Tibial nerve (tissue), 4 donors: ENCODE measurements at regions not wholly inside any gene's neighbourhood (a gene's known extent, or its start where the extent isn't known, plus 50 kb on each side); places are given as distances from the start of the nearest gene placed in this dataset.

ENCODE experiments used
- DNase-seq, 2 donors: peaks; one replicate each; pipeline ENCODE4 v3.0.0-alpha.2; 2019; ENCODE audit warnings: low spot score in 2 of 2
- H3K27ac ChIP-seq, 4 donors: fragments of 200-600 bp; sonication (generic) in 3 of 4; one replicate each; pipeline ENCODE4 v1.5.1; 2017 to 2019; ENCODE audit warnings: mild to moderate bottlenecking in 1 of 4
- H3K27me3 ChIP-seq, 2 donors: fragments of 200-600 bp; sonication (generic) in 1 of 2; one replicate each; pipeline versions ENCODE4 v1.5.1 to v1.6.0; 2017 to 2019
- H3K36me3 ChIP-seq, 3 donors: fragments of 200-600 bp; sonication (generic); one replicate each; pipeline ENCODE4 v1.5.1; 2018 to 2019
- H3K4me1 ChIP-seq, 4 donors: fragments of 200-600 bp; sonication (generic) in 3 of 4; one replicate each; pipeline ENCODE4 v1.5.1; 2017 to 2019
- H3K4me3 ChIP-seq, 4 donors: fragments of 200-600 bp; sonication (generic) in 3 of 4; one replicate each; pipeline ENCODE4 v1.5.1; 2017 to 2019; ENCODE audit warnings: mild to moderate bottlenecking in 1 of 4, moderate library complexity in 1 of 4
- H3K9me3 ChIP-seq, 4 donors: fragments of 200-600 bp; sonication (generic) in 3 of 4; one replicate each; pipeline ENCODE4 v1.5.1; 2017 to 2019
- EP300 ChIP-seq, 2 donors: sonication (generic); formaldehyde crosslinking; IDR thresholded peaks; one replicate each; pipeline ENCODE4 v1.6.1; 2017; ENCODE audit warnings: antibody characterized with exemption in 2 of 2, mild to moderate bottlenecking in 1 of 2
- POLR2A ChIP-seq, 2 donors: fragments of 450-650 bp; IDR thresholded peaks; one replicate each; pipeline ENCODE4 v1.6.1; 2017; ENCODE audit warnings: antibody characterized with exemption in 2 of 2, mild to moderate bottlenecking in 2 of 2, moderate library complexity in 2 of 2
- WGBS, 2 donors: methylation state at CpG; one replicate each; pipeline ENCODE4 v1.1.5; 2018; 5-methylcytosine and 5-hydroxymethylcytosine counted together
- TF ChIP-seq, protein P1 (sequence below), 5 experiments: fragments of 200-600 bp in 3 of 5; fragments of 450-650 bp in 2 of 5; sonication (generic) in 3 of 5; IDR thresholded peaks; one replicate each; pipeline ENCODE4 v1.5.1; 2016 to 2019; ENCODE audit warnings: antibody characterized with exemption in 5 of 5, mild to moderate bottlenecking in 3 of 5, moderate library complexity in 2 of 5

DNA sequence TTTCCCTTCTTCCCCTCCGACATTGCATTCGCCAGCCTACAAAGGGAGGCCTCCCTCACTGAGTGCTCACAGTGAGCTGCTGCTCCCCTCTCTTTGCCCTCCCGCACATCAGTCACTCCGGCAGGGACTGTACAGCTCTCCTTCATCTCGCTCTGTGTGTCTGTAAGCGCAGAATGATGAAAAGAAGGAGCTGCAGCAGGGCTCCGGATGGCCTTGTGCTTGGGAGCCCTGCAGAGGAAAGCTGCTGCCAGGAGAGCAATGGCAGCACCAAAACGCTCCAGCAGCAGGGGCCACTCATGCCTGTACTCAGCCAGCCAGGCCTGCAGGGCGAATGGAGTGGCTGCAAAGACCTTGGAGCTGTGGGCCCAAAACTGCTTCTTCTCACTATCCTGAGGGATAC is 107.0 kb upstream of the NSMCE3 start:
- Histone ChIP-seq H3K36me3 (no peaks in the 10 kb centered on the region), H3K27me3 (no peaks in the 10 kb centered on the region), H3K27ac (no peak overlapping the region), H3K4me1 (no peaks in the 10 kb centered on the region), H3K9me3 (peaks cover 0 to 2% (median 0%) of the 10 kb centered on the region in 4 donors), H3K4me3 (no peak overlapping the region)
- no peak for TF ChIP-seq EP300 (IDR thresholded peaks at IDR 0.05)
- TF ChIP-seq, protein P1, sequence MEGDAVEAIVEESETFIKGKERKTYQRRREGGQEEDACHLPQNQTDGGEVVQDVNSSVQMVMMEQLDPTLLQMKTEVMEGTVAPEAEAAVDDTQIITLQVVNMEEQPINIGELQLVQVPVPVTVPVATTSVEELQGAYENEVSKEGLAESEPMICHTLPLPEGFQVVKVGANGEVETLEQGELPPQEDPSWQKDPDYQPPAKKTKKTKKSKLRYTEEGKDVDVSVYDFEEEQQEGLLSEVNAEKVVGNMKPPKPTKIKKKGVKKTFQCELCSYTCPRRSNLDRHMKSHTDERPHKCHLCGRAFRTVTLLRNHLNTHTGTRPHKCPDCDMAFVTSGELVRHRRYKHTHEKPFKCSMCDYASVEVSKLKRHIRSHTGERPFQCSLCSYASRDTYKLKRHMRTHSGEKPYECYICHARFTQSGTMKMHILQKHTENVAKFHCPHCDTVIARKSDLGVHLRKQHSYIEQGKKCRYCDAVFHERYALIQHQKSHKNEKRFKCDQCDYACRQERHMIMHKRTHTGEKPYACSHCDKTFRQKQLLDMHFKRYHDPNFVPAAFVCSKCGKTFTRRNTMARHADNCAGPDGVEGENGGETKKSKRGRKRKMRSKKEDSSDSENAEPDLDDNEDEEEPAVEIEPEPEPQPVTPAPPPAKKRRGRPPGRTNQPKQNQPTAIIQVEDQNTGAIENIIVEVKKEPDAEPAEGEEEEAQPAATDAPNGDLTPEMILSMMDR (IDR thresholded peaks at IDR 0.05) = no peak
- TF ChIP-seq POLR2A (IDR thresholded peaks at IDR 0.05) = no peak
- 31 to 56% methylated on average over 9 of the region's 9 CpGs for WGBS, 2 donors
- DNase-seq = no peak

DNA sequence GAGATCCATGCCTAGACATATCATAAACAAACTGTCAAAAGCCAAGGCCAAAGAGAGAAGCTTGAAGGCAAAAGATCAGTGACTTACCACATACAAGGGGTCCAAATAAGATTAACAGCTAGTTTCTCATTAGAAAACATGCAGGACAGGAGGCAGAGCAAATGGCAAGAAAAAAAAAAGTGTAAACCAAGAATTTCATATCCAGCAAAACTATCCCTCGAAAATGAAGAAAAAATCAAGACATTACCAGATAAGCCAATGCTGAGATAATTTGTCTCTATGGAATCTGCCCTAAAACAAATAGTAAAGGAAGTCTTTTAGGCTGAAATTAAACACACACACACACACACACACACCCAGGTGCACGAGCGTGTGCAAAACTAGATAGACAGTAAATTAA is 99.6 kb upstream of the NSMCE3 start:
- Histone ChIP-seq H3K27me3 (no peaks in the 10 kb centered on the region), H3K36me3 (no peaks in the 10 kb centered on the region), H3K9me3 (peaks cover 0 to 24% (median 4%) of the 10 kb centered on the region in 4 donors), H3K4me1 (no peaks in the 10 kb centered on the region), H3K4me3 (no peak overlapping the region), H3K27ac (no peak overlapping the region)
- 91% methylated on average over 3 of the region's 3 CpGs for WGBS, 2 donors
- no peak for DNase-seq
- TF ChIP-seq EP300 (IDR thresholded peaks at IDR 0.05) (no peak), POLR2A (IDR thresholded peaks at IDR 0.05) (no peak)

DNA sequence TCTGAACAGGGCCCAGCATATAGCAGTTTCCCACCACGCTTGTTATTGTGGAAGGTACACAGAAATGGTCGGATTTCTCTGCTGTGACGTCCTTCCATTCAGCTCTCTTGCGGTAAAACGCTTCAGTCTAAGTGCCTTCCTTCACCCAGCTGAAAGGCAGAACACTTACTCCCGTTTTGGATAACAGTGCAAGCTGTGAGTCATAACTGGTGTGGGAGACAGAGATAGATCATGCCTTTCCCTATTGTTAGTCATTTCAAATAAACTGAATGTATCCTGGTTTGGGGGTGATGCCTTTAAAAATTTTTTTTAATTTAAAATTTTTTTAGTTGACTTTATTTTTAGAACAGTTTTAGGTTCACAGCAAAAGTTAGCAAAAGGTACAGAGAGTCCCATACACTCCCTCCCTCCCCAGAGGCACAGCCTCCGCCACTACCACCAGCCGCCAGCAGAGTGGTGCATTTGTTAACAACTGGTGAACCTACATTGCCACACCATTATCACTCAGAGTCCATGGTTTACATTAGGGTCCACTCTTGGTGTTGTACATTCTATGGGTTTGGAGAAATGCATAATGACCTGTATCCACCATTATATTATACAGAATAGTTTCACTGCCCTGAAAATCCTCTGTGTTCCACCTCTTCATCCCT is 94.9 kb upstream of the NSMCE3 start:
- no peaks in the 10 kb centered on the region for H3K27me3 ChIP-seq
- H3K9me3 ChIP-seq = peaks cover 0 to 17% (median 2%) of the 10 kb centered on the region in 4 donors
- no peak for DNase-seq
- no peaks in the 10 kb centered on the region for H3K4me1 ChIP-seq
- TF ChIP-seq EP300 (IDR thresholded peaks at IDR 0.05) = no peak
- TF ChIP-seq, protein P1 (IDR thresholded peaks at IDR 0.05) = no peak
- no peak for TF ChIP-seq POLR2A (IDR thresholded peaks at IDR 0.05)
- no peak overlapping the region for H3K27ac ChIP-seq
- WGBS, 2 donors = 50 to 59% methylated on average over 8 of the region's 8 CpGs
- H3K4me3 ChIP-seq = no peak overlapping the region
- H3K36me3 ChIP-seq = no peaks in the 10 kb centered on the region

DNA sequence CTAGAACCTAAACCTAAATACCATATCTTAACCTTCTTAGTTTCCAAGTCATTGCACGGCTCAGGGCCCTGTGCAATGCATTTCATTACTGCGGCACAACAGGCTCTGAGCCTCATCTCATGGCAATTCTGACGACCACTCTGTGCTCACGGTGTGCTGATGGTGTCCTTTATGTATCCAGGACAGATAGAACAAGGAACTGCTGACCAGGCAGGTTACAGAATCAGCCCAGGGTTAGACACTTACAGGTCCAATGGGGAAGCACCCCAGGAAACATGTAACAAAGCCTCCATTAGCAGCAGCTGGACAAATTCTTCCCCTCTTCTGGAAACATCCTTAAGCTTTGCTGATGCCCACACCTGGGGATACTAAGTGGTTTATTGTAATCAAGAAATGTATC is 91.9 kb upstream of the NSMCE3 start:
- Histone ChIP-seq H3K9me3 (no peaks in the 10 kb centered on the region), H3K27me3 (no peaks in the 10 kb centered on the region), H3K4me1 (no peaks in the 10 kb centered on the region), H3K36me3 (no peaks in the 10 kb centered on the region), H3K4me3 (no peak overlapping the region), H3K27ac (no peak overlapping the region)
- 76 to 78% methylated on average over 4 of the region's 4 CpGs for WGBS, 2 donors
- DNase-seq = no peak
- TF ChIP-seq EP300 (IDR thresholded peaks at IDR 0.05) (no peak), POLR2A (IDR thresholded peaks at IDR 0.05) (no peak)
- TF ChIP-seq, protein P1 (IDR thresholded peaks at IDR 0.05) = no peak

DNA sequence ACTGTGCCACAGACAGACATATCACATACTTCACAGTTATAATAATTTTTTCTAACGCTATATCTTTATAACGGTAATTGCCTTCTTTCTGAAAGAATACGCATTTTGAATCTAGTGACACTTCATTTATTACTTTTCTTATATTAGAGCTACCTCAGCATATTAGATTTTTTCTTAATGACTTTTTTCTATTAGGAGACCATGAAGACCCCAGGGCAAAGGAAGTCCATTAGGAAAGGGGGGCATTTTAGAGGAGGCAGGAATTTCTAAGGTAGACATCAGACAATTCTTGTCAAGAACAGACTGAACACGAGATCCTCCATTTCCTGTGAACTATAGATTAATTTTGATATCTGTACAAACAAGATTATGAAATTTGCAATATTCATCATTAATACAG is 90.5 kb upstream of the NSMCE3 start:
- Histone ChIP-seq H3K36me3 (no peaks in the 10 kb centered on the region), H3K27ac (no peak overlapping the region), H3K27me3 (no peaks in the 10 kb centered on the region), H3K9me3 (no peaks in the 10 kb centered on the region), H3K4me1 (no peaks in the 10 kb centered on the region), H3K4me3 (no peak overlapping the region)
- TF ChIP-seq EP300 (IDR thresholded peaks at IDR 0.05) = no peak
- no peak for TF ChIP-seq POLR2A (IDR thresholded peaks at IDR 0.05)
- TF ChIP-seq, protein P1 (IDR thresholded peaks at IDR 0.05) = no peak
- 84 to 86% methylated on average over 4 of the region's 4 CpGs for WGBS, 2 donors
- no peak for DNase-seq
